ENCODE measurements at regions not wholly inside any gene's neighbourhood (a gene's known extent, or its start where the extent isn't known, plus 50 kb on each side); places are given as distances from the start of the nearest gene placed in this dataset.

- TF ChIP-seq ZFP3 (CRISPR knock-in tag; IDR thresholded peaks at IDR 0.05) (no peak), CSRNP3 (CRISPR knock-in tag; IDR thresholded peaks at IDR 0.05) (no peak), OSR1 (CRISPR knock-in tag; IDR thresholded peaks at IDR 0.05) (no peak), SNAI2 (CRISPR knock-in tag; IDR thresholded peaks at IDR 0.05) (no peak), TCF4 (CRISPR knock-in tag; IDR thresholded peaks at IDR 0.05; ENCODE audit: borderline replicate concordance) (no peak), ZNF8 (CRISPR knock-in tag; IDR thresholded peaks at IDR 0.05) (no peak), ZFP30 (CRISPR knock-in tag; IDR thresholded peaks at IDR 0.05) (no peak), ESRRG (CRISPR knock-in tag; IDR thresholded peaks at IDR 0.05) (no peak), GLIS3 (CRISPR knock-in tag; IDR thresholded peaks at IDR 0.05) (no peak), PPARA (CRISPR knock-in tag; IDR thresholded peaks at IDR 0.05; ENCODE audit: borderline replicate concordance) (no peak), ZC3H10 (CRISPR knock-in tag; IDR thresholded peaks at IDR 0.05) (no peak), PATZ1 (CRISPR knock-in tag; IDR thresholded peaks at IDR 0.05; ENCODE audit: borderline replicate concordance) (no peak)
- TF ChIP-seq, protein P1, sequence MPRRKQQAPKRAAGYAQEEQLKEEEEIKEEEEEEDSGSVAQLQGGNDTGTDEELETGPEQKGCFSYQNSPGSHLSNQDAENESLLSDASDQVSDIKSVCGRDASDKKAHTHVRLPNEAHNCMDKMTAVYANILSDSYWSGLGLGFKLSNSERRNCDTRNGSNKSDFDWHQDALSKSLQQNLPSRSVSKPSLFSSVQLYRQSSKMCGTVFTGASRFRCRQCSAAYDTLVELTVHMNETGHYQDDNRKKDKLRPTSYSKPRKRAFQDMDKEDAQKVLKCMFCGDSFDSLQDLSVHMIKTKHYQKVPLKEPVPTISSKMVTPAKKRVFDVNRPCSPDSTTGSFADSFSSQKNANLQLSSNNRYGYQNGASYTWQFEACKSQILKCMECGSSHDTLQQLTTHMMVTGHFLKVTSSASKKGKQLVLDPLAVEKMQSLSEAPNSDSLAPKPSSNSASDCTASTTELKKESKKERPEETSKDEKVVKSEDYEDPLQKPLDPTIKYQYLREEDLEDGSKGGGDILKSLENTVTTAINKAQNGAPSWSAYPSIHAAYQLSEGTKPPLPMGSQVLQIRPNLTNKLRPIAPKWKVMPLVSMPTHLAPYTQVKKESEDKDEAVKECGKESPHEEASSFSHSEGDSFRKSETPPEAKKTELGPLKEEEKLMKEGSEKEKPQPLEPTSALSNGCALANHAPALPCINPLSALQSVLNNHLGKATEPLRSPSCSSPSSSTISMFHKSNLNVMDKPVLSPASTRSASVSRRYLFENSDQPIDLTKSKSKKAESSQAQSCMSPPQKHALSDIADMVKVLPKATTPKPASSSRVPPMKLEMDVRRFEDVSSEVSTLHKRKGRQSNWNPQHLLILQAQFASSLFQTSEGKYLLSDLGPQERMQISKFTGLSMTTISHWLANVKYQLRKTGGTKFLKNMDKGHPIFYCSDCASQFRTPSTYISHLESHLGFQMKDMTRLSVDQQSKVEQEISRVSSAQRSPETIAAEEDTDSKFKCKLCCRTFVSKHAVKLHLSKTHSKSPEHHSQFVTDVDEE (CRISPR knock-in tag; IDR thresholded peaks at IDR 0.05): no peak
- ATAC-seq: no peak
Measured at GRCh38 chr10:46223064-46223480, 63.7 kb upstream of the ANTXRL start.

DNA sequence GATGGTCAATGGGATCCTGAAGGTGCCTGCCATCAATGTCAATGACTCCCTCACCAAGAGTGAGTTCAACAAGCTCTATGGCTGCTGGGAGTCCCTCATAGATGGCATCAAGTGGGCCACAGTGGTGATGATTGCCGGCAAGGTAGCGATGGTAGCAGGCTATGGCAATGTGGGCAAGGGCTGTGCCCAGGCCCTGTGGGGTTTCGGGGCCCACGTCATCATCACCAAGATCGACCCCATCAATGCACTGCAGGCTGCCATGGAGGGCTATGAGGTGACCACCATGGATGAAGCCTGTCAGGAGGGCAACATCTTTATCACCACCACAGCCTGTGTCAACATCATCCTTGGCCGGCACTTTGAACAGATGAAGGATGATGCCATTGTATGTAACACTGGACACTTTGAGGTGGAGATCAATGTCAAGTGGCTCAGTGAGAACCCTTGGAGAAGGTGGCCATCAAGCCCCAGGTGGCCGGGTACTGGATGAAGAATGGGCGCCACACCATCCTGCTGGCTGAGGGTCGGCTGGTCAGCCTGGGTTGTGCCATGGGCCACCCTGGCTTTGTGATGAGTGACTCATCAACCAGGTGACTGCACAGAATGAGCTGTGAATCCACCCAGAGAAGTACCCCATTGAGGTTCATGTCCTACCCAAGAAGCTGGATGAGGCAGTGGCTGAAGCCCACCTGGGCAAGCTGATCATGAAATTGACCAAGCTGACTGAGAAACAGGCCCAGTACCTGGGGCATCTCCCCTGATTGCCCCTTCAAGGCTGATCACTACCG lies 63.0 kb upstream of the ANTXRL start:
- no peak for ATAC-seq
- TF ChIP-seq ZNF8 (CRISPR knock-in tag; IDR thresholded peaks at IDR 0.05) (no peak), ZFP30 (CRISPR knock-in tag; IDR thresholded peaks at IDR 0.05) (no peak), SNAI2 (CRISPR knock-in tag; IDR thresholded peaks at IDR 0.05) (no peak), ZNF70 (CRISPR knock-in tag; IDR thresholded peaks at IDR 0.05) (no peak), ZNF565 (CRISPR knock-in tag; conservative IDR thresholded peaks at IDR 0.05; ENCODE audit: low read depth) (no peak), CSDC2 (CRISPR knock-in tag; IDR thresholded peaks at IDR 0.05) (no peak)

DNA sequence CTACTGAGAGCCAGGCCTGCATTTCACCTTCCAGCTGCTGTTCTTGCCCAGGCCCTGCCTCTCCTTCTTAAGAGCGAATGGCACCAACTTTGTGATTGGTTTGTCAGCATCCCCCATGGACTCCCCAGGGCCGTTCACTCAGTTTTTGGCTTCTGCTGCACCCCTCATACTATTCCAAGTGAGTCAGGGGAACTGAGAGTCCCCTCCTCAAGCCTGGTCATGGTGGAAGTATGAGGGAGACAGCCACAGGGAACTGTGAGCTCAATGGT lies 62.4 kb upstream of the ANTXRL start:
- TF ChIP-seq PPARA (CRISPR knock-in tag; IDR thresholded peaks at IDR 0.05; ENCODE audit: borderline replicate concordance): no peak
- TF ChIP-seq SNAI2 (CRISPR knock-in tag; IDR thresholded peaks at IDR 0.05): no peak
- no peak for TF ChIP-seq RARB (CRISPR knock-in tag; IDR thresholded peaks at IDR 0.05)
- TF ChIP-seq ISL1 (CRISPR knock-in tag; IDR thresholded peaks at IDR 0.05): no peak
- no peak for TF ChIP-seq CSRNP3 (CRISPR knock-in tag; IDR thresholded peaks at IDR 0.05)
- TF ChIP-seq ZFP30 (CRISPR knock-in tag; IDR thresholded peaks at IDR 0.05): no peak
- no peak for TF ChIP-seq PATZ1 (CRISPR knock-in tag; IDR thresholded peaks at IDR 0.05; ENCODE audit: borderline replicate concordance)
- TF ChIP-seq ARNTL (CRISPR knock-in tag; IDR thresholded peaks at IDR 0.05; ENCODE audit: borderline replicate concordance, low read depth): no peak
- ATAC-seq: no peak
